Thyroid gland (tissue), 4 donors: ENCODE measurements at regions not wholly inside any gene's neighbourhood (a gene's known extent, or its start where the extent isn't known, plus 50 kb on each side); places are given as distances from the start of the nearest gene placed in this dataset.

Source experiments
- DNase-seq, 2 donors: peaks; one replicate each; pipeline ENCODE4 v3.0.0-alpha.2; 2019
- H3K27ac ChIP-seq, 3 donors: fragments of 200-600 bp; sonication (generic); 1 replicate in 2 of 3; 2 replicates in 1 of 3; pipeline ENCODE4 v1.5.1; 2016 to 2019; ENCODE audit warnings: mild to moderate bottlenecking in 1 of 3, moderate library complexity in 1 of 3
- H3K27me3 ChIP-seq: fragments of 200-600 bp; sonication (generic); one replicate; pipeline ENCODE4 v1.5.1; 2019
- H3K36me3 ChIP-seq, 2 donors: fragments of 200-600 bp; sonication (generic); one replicate each; pipeline ENCODE4 v1.5.1; 2016 to 2019
- H3K4me1 ChIP-seq, 2 donors: fragments of 200-600 bp; sonication (generic); one replicate each; pipeline ENCODE4 v1.5.1; 2017 to 2019
- H3K4me3 ChIP-seq, 3 donors: fragments of 200-600 bp; sonication (generic); replicated peaks in 1 of 3; 1 replicate in 2 of 3; 2 replicates in 1 of 3; pipeline ENCODE4 v1.5.1; 2016; ENCODE audit warnings: mild to moderate bottlenecking in 1 of 3
- H3K9me3 ChIP-seq: fragments of 200-600 bp; sonication (generic); one replicate; pipeline ENCODE4 v1.5.1; 2017
- POLR2A ChIP-seq, 2 donors: fragments of 450-650 bp; IDR thresholded peaks; one replicate each; pipeline ENCODE4 v1.6.1; 2017; ENCODE audit warnings: antibody characterized with exemption in 2 of 2, mild to moderate bottlenecking in 2 of 2, moderate library complexity in 1 of 2
- WGBS, 2 donors: methylation state at CpG; one replicate each; pipeline ENCODE4 v1.1.5; 2017; 5-methylcytosine and 5-hydroxymethylcytosine counted together
- intact Hi-C: fragments of 100-400 bp; cut with DNase I; formaldehyde crosslinking; loops from one replicate; pipeline ENCODE4 v1.15.1; 2023
- TF ChIP-seq, protein P1 (sequence below), 6 experiments: fragments of 200-600 bp in 3 of 6; fragments of 450-650 bp in 3 of 6; sonication (generic) in 3 of 6; IDR thresholded peaks; one replicate each; pipeline ENCODE4 v1.5.1; 2016 to 2019; ENCODE audit warnings: antibody characterized with exemption in 6 of 6, mild to moderate bottlenecking in 2 of 6, inconsistent platforms in 1 of 6, moderate library complexity in 1 of 6

GRCh38 chr10:121661451-121661851 lies 63.2 kb upstream of the FGFR2 start:
- Histone ChIP-seq H3K36me3 (no peaks in the 10 kb centered on the region), H3K27ac (no peak overlapping the region), H3K27me3 (no peaks in the 10 kb centered on the region), H3K9me3 (no peaks in the 10 kb centered on the region), H3K4me3 (no peak overlapping the region), H3K4me1 (no peaks in the 10 kb centered on the region)
- intact Hi-C loops, result no loop called here
- no peak for DNase-seq
- WGBS, 2 donors, result 87 to 91% methylated on average over 10 to 14 of the region's 14 CpGs
- TF ChIP-seq, protein P1, sequence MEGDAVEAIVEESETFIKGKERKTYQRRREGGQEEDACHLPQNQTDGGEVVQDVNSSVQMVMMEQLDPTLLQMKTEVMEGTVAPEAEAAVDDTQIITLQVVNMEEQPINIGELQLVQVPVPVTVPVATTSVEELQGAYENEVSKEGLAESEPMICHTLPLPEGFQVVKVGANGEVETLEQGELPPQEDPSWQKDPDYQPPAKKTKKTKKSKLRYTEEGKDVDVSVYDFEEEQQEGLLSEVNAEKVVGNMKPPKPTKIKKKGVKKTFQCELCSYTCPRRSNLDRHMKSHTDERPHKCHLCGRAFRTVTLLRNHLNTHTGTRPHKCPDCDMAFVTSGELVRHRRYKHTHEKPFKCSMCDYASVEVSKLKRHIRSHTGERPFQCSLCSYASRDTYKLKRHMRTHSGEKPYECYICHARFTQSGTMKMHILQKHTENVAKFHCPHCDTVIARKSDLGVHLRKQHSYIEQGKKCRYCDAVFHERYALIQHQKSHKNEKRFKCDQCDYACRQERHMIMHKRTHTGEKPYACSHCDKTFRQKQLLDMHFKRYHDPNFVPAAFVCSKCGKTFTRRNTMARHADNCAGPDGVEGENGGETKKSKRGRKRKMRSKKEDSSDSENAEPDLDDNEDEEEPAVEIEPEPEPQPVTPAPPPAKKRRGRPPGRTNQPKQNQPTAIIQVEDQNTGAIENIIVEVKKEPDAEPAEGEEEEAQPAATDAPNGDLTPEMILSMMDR (IDR thresholded peaks at IDR 0.05), result no peak
- no peak for TF ChIP-seq POLR2A (IDR thresholded peaks at IDR 0.05)

DNA sequence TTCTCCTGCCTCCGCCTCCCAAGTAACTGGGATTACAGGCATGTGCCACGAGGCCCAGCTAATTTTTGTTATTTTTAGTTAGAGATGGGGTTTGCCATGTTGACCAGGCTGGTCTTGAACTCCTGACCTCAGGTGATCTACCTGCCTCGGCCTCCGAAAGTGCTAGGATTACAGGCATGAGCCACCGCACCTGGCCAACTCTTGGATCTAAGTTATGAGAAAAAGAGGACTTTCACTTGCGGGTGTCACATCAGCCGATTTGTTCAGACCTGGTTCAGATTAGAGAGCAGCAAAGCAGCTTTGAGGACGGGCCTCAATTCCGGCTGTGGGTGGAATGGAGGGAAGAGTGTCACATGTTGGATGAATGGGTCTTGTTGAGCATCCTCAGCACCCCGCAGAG lies 61.0 kb upstream of the FGFR2 start:
- Histone ChIP-seq H3K4me1 (no peaks in the 10 kb centered on the region), H3K9me3 (no peaks in the 10 kb centered on the region), H3K27me3 (no peaks in the 10 kb centered on the region), H3K36me3 (no peaks in the 10 kb centered on the region), H3K27ac (no peak overlapping the region), H3K4me3 (no peak overlapping the region)
- 82 to 87% methylated on average over 10 of the region's 10 CpGs for WGBS, 2 donors
- intact Hi-C loops, result no loop called here
- no peak for DNase-seq
- TF ChIP-seq, protein P1 (IDR thresholded peaks at IDR 0.05), result no peak
- TF ChIP-seq POLR2A (IDR thresholded peaks at IDR 0.05), result no peak

DNA sequence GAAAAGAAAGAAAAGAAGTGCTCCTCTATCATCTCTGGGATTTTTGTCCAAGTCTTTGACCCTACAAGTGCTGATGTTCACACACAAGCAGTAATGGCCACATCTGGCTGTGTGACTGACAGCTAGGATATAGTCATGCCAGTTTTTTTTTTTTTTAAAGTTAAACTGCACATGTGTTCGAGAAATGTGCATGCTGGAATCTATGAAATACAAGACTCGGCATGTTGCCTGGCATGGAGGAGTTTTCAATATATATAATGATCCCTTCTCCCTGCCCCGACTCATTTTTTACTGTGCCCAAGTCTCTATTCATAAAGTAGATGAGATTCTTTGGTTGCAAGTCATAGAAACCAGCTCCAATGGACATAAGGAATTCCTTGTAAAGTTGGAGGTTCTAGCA lies 60.4 kb upstream of the FGFR2 start:
- intact Hi-C loops, result no loop called here

GRCh38 chr10:121658111-121658510 lies 59.9 kb upstream of the FGFR2 start:
- intact Hi-C loops, result no loop called here
- no peaks in the 10 kb centered on the region for H3K36me3 ChIP-seq
- no peaks in the 10 kb centered on the region for H3K4me1 ChIP-seq
- H3K4me3 ChIP-seq, result no peak overlapping the region
- no peak for TF ChIP-seq POLR2A (IDR thresholded peaks at IDR 0.05)
- TF ChIP-seq, protein P1 (IDR thresholded peaks at IDR 0.05), result no peak
- no peaks in the 10 kb centered on the region for H3K9me3 ChIP-seq
- 89 to 92% methylated on average over 5 of the region's 5 CpGs for WGBS, 2 donors
- DNase-seq, result no peak
- no peaks in the 10 kb centered on the region for H3K27me3 ChIP-seq
- no peak overlapping the region for H3K27ac ChIP-seq

More for the DNA sequence above, 60.4 kb upstream of the FGFR2 start:
- no peak for TF ChIP-seq POLR2A (IDR thresholded peaks at IDR 0.05)
- TF ChIP-seq, protein P1 (IDR thresholded peaks at IDR 0.05), result no peak
- H3K4me3 ChIP-seq, result no peak overlapping the region
- H3K4me1 ChIP-seq, result no peaks in the 10 kb centered on the region
- no peaks in the 10 kb centered on the region for H3K27me3 ChIP-seq
- H3K27ac ChIP-seq, result no peak overlapping the region
- H3K36me3 ChIP-seq, result no peaks in the 10 kb centered on the region
- whole genome bisulfite sequencing, 2 donors, result 89 to 94% methylated on average over 3 of the region's 3 CpGs
- no peaks in the 10 kb centered on the region for H3K9me3 ChIP-seq
- no peak for DNase-seq

DNA sequence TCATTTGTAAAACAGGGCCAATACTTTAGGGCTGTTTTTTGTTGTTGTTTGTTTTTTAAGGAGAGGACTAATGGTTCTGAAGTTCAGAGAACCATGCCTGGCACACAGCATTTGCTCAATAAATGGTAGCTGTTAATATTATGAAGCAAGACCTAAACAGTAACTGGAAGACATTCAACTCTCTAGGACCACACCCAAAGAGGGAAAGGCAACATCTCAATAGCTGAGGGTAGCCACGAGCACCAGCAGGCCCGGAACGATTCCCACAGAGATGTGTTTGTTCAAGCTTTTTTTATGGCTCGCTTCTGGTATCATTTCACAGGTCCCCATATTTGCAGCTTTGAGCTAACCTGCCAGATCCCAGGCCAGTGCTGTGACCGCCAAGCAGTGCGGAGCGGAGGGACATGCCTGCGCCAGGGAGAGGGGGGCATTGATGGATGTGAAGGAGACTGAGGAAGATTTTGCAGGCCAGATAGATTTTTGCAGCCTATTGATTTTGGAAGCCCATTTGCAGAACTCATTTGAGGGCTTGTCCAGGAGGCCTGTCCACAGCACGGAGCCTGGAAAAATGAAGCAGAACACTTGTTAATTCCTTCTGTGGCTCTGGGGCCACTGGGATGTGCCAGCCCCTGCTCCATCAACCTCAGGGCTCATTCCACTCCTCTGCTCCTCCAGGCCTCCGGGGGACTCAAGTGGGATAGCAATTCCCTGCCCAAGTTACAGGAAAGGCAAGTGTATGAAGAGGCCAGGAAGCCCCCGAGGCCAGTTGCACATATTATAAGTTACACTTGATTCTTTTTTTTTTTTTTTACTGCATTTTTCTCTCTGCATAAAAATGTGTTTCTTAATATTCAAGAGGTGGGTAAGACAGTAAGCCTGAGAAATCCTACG lies 57.3 kb upstream of the FGFR2 start:
- no peak overlapping the region for H3K4me3 ChIP-seq
- H3K27me3 ChIP-seq, result no peaks in the 10 kb centered on the region
- H3K27ac ChIP-seq, result no peak overlapping the region
- no peaks in the 10 kb centered on the region for H3K36me3 ChIP-seq
- intact Hi-C loops, result no loop called here
- 76 to 77% methylated on average over 12 of the region's 12 CpGs for WGBS, 2 donors
- H3K9me3 ChIP-seq, result no peaks in the 10 kb centered on the region
- no peaks in the 10 kb centered on the region for H3K4me1 ChIP-seq
- no peak for TF ChIP-seq POLR2A (IDR thresholded peaks at IDR 0.05)
- TF ChIP-seq, protein P1 (IDR thresholded peaks at IDR 0.05), result no peak
- DNase-seq, result no peak
